DND-41 (cell line): ENCODE measurements at regions not wholly inside any gene's neighbourhood (a gene's known extent, or its start where the extent isn't known, plus 50 kb on each side); places are given as distances from the start of the nearest gene placed in this dataset.

Experiments
- EZH2 ChIP-seq: IDR thresholded peaks from 3 replicates; pipeline ENCODE4 v1.6.1; 2012; ENCODE audit warnings: borderline replicate concordance, low read depth, mild to moderate bottlenecking, moderate library complexity, low read length, inconsistent platforms; ENCODE audit not compliant: severe bottlenecking
- TF ChIP-seq, protein P1 (sequence below): IDR thresholded peaks from 2 replicates; pipeline ENCODE4 v1.5.1; 2012; ENCODE audit warnings: borderline replicate concordance, low read length, moderate library complexity, mild to moderate bottlenecking; ENCODE audit not compliant: poor library complexity, severe bottlenecking; ENCODE audit errors: extremely low read depth

- TF ChIP-seq, protein P1, sequence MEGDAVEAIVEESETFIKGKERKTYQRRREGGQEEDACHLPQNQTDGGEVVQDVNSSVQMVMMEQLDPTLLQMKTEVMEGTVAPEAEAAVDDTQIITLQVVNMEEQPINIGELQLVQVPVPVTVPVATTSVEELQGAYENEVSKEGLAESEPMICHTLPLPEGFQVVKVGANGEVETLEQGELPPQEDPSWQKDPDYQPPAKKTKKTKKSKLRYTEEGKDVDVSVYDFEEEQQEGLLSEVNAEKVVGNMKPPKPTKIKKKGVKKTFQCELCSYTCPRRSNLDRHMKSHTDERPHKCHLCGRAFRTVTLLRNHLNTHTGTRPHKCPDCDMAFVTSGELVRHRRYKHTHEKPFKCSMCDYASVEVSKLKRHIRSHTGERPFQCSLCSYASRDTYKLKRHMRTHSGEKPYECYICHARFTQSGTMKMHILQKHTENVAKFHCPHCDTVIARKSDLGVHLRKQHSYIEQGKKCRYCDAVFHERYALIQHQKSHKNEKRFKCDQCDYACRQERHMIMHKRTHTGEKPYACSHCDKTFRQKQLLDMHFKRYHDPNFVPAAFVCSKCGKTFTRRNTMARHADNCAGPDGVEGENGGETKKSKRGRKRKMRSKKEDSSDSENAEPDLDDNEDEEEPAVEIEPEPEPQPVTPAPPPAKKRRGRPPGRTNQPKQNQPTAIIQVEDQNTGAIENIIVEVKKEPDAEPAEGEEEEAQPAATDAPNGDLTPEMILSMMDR, result no peak
- no peak for TF ChIP-seq EZH2
These were observed 229.7 kb upstream of the NCAM1 start for GRCh38 chr11:112731538-112731937.
